Liver (tissue), 8 donors: ENCODE measurements at regions not wholly inside any gene's neighbourhood (a gene's known extent, or its start where the extent isn't known, plus 50 kb on each side); places are given as distances from the start of the nearest gene placed in this dataset.

Experiments used
- DNase-seq: peaks from one replicate; pipeline ENCODE4 v3.0.0-alpha.2; 2017; ENCODE audit warnings: low spot score
- H3K27ac ChIP-seq, 2 donors: one replicate each; pipeline ENCODE4 v1.7.0; 2013; ENCODE audit warnings: inconsistent platforms in 2 of 2, low read length in 2 of 2, control low read depth in 1 of 2, low read depth in 1 of 2, mild to moderate bottlenecking in 1 of 2
- H3K27me3 ChIP-seq, 4 donors: one replicate each; pipeline versions ENCODE4 v1.6.1 to v1.7.0; 2013; ENCODE audit warnings: low read length in 3 of 4, inconsistent platforms in 1 of 4, mild to moderate bottlenecking in 1 of 4, moderate library complexity in 1 of 4; ENCODE audit not compliant: control insufficient read depth in 4 of 4, insufficient read depth in 4 of 4
- H3K36me3 ChIP-seq, 4 donors: one replicate each; pipeline versions ENCODE4 v1.6.1 to v1.7.0; 2013; ENCODE audit warnings: low read length in 3 of 4, mild to moderate bottlenecking in 3 of 4, low read depth in 1 of 4, moderate library complexity in 1 of 4; ENCODE audit not compliant: control insufficient read depth in 4 of 4, insufficient read depth in 3 of 4
- H3K4me1 ChIP-seq, 4 donors: one replicate each; pipeline versions ENCODE4 v1.6.1 to v1.7.0; 2013; ENCODE audit warnings: low read length in 3 of 4, mild to moderate bottlenecking in 3 of 4, moderate library complexity in 1 of 4; ENCODE audit not compliant: control insufficient read depth in 4 of 4, insufficient read depth in 4 of 4
- H3K4me3 ChIP-seq, 3 donors: one replicate each; pipeline versions ENCODE4 v1.6.1 to v1.7.0; 2013; ENCODE audit warnings: low read length in 3 of 3, control low read depth in 1 of 3, low read depth in 1 of 3, mild to moderate bottlenecking in 1 of 3
- H3K9ac ChIP-seq, 2 donors: one replicate each; pipeline ENCODE4 v1.7.0; 2013; ENCODE audit warnings: low read length in 2 of 2, mild to moderate bottlenecking in 2 of 2, moderate library complexity in 2 of 2, control low read depth in 1 of 2, low read depth in 1 of 2
- H3K9me3 ChIP-seq, 4 donors: one replicate each; pipeline versions ENCODE4 v1.6.1 to v1.7.0; 2013; ENCODE audit warnings: low read length in 3 of 4; ENCODE audit not compliant: control insufficient read depth in 4 of 4
- ATF3 ChIP-seq: IDR thresholded peaks from 2 replicates; pipeline ENCODE4 v1.6.1; 2016; ENCODE audit warnings: antibody characterized with exemption
- CTCF ChIP-seq: fragments of 150-350 bp; IDR thresholded peaks from 2 replicates; pipeline ENCODE4 v1.5.1; 2017; ENCODE audit warnings: improper control_type of control experiment, low read depth, low read length; ENCODE audit not compliant: missing input control
- FOXA1 ChIP-seq: IDR thresholded peaks from 2 replicates; pipeline ENCODE4 v1.6.1; 2016; ENCODE audit warnings: antibody characterized with exemption
- FOXA2 ChIP-seq: IDR thresholded peaks from 2 replicates; pipeline ENCODE4 v1.6.1; 2016; ENCODE audit warnings: antibody characterized with exemption
- GABPA ChIP-seq, 2 donors: IDR thresholded peaks in 1 of 2; conservative IDR thresholded peaks in 1 of 2; 2 replicates each; pipeline ENCODE4 v1.6.1; 2016; ENCODE audit warnings: antibody characterized with exemption in 2 of 2, mild to moderate bottlenecking in 1 of 2, moderate library complexity in 1 of 2
- HNF4A ChIP-seq, 2 donors: conservative IDR thresholded peaks; 2 replicates each; pipeline ENCODE4 v1.6.1; 2016; ENCODE audit warnings: antibody characterized with exemption in 2 of 2, mild to moderate bottlenecking in 2 of 2
- HNF4G ChIP-seq: IDR thresholded peaks from 2 replicates; pipeline ENCODE4 v1.6.1; 2016; ENCODE audit warnings: antibody characterized with exemption
- JUND ChIP-seq, 2 donors: IDR thresholded peaks; 2 replicates each; pipeline ENCODE4 v1.6.1; 2016; ENCODE audit warnings: antibody characterized with exemption in 2 of 2
- MAX ChIP-seq: IDR thresholded peaks from 2 replicates; pipeline ENCODE4 v1.6.1; 2016; ENCODE audit warnings: antibody characterized with exemption
- NR2F2 ChIP-seq: IDR thresholded peaks from 2 replicates; pipeline ENCODE4 v1.6.1; 2016; ENCODE audit warnings: antibody characterized with exemption
- RAD21 ChIP-seq, 2 donors: IDR thresholded peaks; 2 replicates each; pipeline ENCODE4 v1.6.1; 2016; ENCODE audit warnings: antibody characterized with exemption in 2 of 2, mild to moderate bottlenecking in 2 of 2
- REST ChIP-seq: IDR thresholded peaks from 2 replicates; pipeline ENCODE4 v1.6.1; 2016; ENCODE audit warnings: antibody characterized with exemption, mild to moderate bottlenecking
- RXRA ChIP-seq, 2 donors: IDR thresholded peaks; 2 replicates each; pipeline ENCODE4 v1.6.1; 2017 to 2018; ENCODE audit warnings: antibody characterized with exemption in 2 of 2, mild to moderate bottlenecking in 1 of 2
- SP1 ChIP-seq: IDR thresholded peaks from 2 replicates; pipeline ENCODE4 v1.6.1; 2018; ENCODE audit warnings: antibody characterized with exemption, mild to moderate bottlenecking
- TAF1 ChIP-seq: conservative IDR thresholded peaks from 2 replicates; pipeline ENCODE4 v1.6.1; 2016; ENCODE audit warnings: antibody characterized with exemption, mild to moderate bottlenecking
- YY1 ChIP-seq: IDR thresholded peaks from 2 replicates; pipeline ENCODE4 v1.6.1; 2016; ENCODE audit warnings: antibody characterized with exemption, mild to moderate bottlenecking
- ZBTB33 ChIP-seq: IDR thresholded peaks from 2 replicates; pipeline ENCODE4 v1.6.1; 2016; ENCODE audit warnings: antibody characterized with exemption
- WGBS: extraction: QIAGEN DNeasy Blood & Tissue Kit; methylation state at CpG from one replicate; pipeline ENCODE4 v1.1.7; 2013; 5-methylcytosine and 5-hydroxymethylcytosine counted together
- donor health status: healthy.
- donor health status: healthy.
- donor health status: healthy.
- donor health status: healthy.
- donor health status: healthy.

GRCh38 chr13:84446972-84447639 lies 564.8 kb upstream of the SLITRK1 start (continued):
- no peak for TF ChIP-seq CTCF

DNA sequence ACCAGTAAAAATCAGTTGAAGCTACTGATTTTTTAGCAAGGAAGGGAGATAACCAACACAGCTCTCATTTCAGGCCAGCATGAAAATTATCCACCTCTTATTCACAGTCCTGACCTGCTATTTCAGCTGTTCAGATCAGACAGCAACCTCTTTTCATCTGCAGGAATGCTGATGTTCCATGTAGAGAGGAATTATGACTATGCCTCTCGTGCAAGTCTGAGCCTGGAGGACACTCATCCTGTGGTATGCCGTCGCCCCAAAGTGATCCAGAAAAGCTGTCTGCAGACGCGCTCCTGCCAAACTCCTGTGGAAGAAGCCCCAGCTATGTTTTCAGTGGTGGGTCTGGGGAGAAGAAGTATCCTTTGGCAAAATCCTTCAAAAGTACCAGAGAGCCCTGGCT lies 563.5 kb upstream of the SLITRK1 start:
- Histone ChIP-seq H3K9ac (no peak overlapping the region), H3K27ac (no peak overlapping the region), H3K4me1 (no peaks in the 10 kb centered on the region), H3K4me3 (no peak overlapping the region), H3K9me3 (peaks cover 0 to 2% (median 0%) of the 10 kb centered on the region in 4 donors), H3K36me3 (no peaks in the 10 kb centered on the region), H3K27me3 (no peaks in the 10 kb centered on the region)
- DNase-seq, result no peak
- WGBS, result 84% methylated on average over 5 of the region's 5 CpGs
- TF ChIP-seq MAX, result no peak
- no peak for TF ChIP-seq HNF4A (conservative IDR thresholded peaks at IDR 0.05)
- TF ChIP-seq GABPA (IDR thresholded peaks at IDR 0.05 in 1 of 2, conservative IDR thresholded peaks at IDR 0.05 in 1 of 2), result no peak
- no peak for TF ChIP-seq FOXA1
- no peak for TF ChIP-seq ZBTB33
- TF ChIP-seq RXRA (IDR thresholded peaks at IDR 0.05), result no peak
- no peak for TF ChIP-seq RAD21 (IDR thresholded peaks at IDR 0.05)
- no peak for TF ChIP-seq REST
- TF ChIP-seq CTCF, result no peak
- no peak for TF ChIP-seq SP1
- TF ChIP-seq TAF1, result no peak
- no peak for TF ChIP-seq JUND (IDR thresholded peaks at IDR 0.05)
- TF ChIP-seq YY1, result no peak
- TF ChIP-seq NR2F2, result no peak
- TF ChIP-seq HNF4G, result no peak
- no peak for TF ChIP-seq ATF3
- TF ChIP-seq FOXA2, result no peak
